Psoas muscle (tissue), 7 donors: ENCODE measurements at regions not wholly inside any gene's neighbourhood (a gene's known extent, or its start where the extent isn't known, plus 50 kb on each side); places are given as distances from the start of the nearest gene placed in this dataset.

ENCODE experiments used
- ATAC-seq, 4 donors: fragments of 200-7000 bp; cut with Tn5 transposase; one replicate each; pipeline ENCODE4 v1.9.1; 2020; ENCODE audit warnings: moderate library complexity in 3 of 4, mild to moderate bottlenecking in 2 of 4
- DNase-seq, 2 donors: peaks; one replicate each; pipeline ENCODE4 v3.0.0-alpha.2; 2020
- H3K27ac ChIP-seq: fragments of 200-600 bp; one replicate; pipeline ENCODE4 v1.8.0; 2022
- H3K27me3 ChIP-seq, 3 donors: fragments of 200-600 bp in 1 of 3; one replicate each; pipeline versions ENCODE4 v1.6.1 to v1.8.0; 2013 to 2022; ENCODE audit warnings: low read length in 2 of 3, mild to moderate bottlenecking in 2 of 3, moderate library complexity in 1 of 3; ENCODE audit not compliant: insufficient read depth in 3 of 3
- H3K36me3 ChIP-seq, 2 donors: fragments of 200-600 bp in 1 of 2; one replicate each; pipeline versions ENCODE4 v1.6.1 to v1.8.0; 2013 to 2022; ENCODE audit warnings: low read depth in 1 of 2, mild to moderate bottlenecking in 1 of 2, moderate library complexity in 1 of 2; ENCODE audit not compliant: insufficient read depth in 1 of 2
- H3K4me1 ChIP-seq: fragments of 200-600 bp; one replicate; pipeline ENCODE4 v1.8.0; 2022
- H3K4me3 ChIP-seq: fragments of 200-600 bp; one replicate; pipeline ENCODE4 v1.8.0; 2022; ENCODE audit warnings: mild to moderate bottlenecking
- H3K9me3 ChIP-seq: fragments of 200-600 bp; one replicate; pipeline ENCODE4 v1.8.0; 2022
- WGBS, 3 donors: extraction: QIAGEN DNeasy Blood & Tissue Kit; methylation state at CpG; one replicate each; pipeline versions ENCODE4 v1.1.6 to v1.1.7; 2013; 5-methylcytosine and 5-hydroxymethylcytosine counted together
- intact Hi-C, 2 donors: fragments of 100-400 bp; cut with DNase I; formaldehyde crosslinking; loops; one replicate each; pipeline versions ENCODE4 v1.11.0 to v1.14.2; 2022
- TF ChIP-seq, protein P1 (sequence below): fragments of 200-600 bp; IDR thresholded peaks from one replicate; pipeline ENCODE4 v1.8.0; 2022; ENCODE audit warnings: antibody characterized with exemption
- donor health status: healthy with polysubstance abuse.
- donor health status: DM: no; HTN: no; CAD: no; lungs with moderate emphysema.
- donor health status: Bipolar disorder and iron deficiency.
- donor health status: healthy.
- donor health status: DM: yes; HTN: yes; CAD: no.
- donor health status: DM: no; HTN: no; CAD: no.
- donor health status: DM: yes; HTN: yes; CAD: no.

DNA sequence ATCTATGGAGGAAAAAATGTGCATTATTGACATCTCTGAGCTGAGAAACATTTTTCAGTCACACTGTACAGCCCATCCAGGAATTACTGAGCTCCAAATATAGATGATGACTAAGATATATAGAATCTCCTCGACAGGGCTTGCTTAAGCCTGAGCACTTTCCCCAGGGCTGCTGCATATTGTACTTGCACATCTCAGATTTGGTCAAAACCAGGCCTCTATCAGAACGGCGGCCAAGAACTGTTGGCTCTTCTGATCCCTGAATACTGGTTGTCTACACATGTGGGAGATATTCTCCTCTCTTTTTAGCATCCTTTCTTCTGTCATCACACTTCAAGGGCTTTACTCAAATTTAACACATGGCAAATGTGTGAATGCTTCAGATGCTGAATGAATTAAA is 201.5 kb upstream of the SLC35G4 start:
- Histone ChIP-seq H3K27ac (no peak overlapping the region), H3K27me3 (no peaks in the 10 kb centered on the region), H3K9me3 (no peaks in the 10 kb centered on the region), H3K4me3 (no peak overlapping the region), H3K36me3 (no peaks in the 10 kb centered on the region), H3K4me1 (no peaks in the 10 kb centered on the region)
- intact Hi-C loops, result loop anchor here in 1 of 2 donors (10.0 kb wide), 1 partner anchor 233 kb away; no protein-coding TSS in a partner anchor
- WGBS, 3 donors, result 55 to 62% (median 60%) methylated on average over 3 of the region's 3 CpGs
- TF ChIP-seq, protein P1, sequence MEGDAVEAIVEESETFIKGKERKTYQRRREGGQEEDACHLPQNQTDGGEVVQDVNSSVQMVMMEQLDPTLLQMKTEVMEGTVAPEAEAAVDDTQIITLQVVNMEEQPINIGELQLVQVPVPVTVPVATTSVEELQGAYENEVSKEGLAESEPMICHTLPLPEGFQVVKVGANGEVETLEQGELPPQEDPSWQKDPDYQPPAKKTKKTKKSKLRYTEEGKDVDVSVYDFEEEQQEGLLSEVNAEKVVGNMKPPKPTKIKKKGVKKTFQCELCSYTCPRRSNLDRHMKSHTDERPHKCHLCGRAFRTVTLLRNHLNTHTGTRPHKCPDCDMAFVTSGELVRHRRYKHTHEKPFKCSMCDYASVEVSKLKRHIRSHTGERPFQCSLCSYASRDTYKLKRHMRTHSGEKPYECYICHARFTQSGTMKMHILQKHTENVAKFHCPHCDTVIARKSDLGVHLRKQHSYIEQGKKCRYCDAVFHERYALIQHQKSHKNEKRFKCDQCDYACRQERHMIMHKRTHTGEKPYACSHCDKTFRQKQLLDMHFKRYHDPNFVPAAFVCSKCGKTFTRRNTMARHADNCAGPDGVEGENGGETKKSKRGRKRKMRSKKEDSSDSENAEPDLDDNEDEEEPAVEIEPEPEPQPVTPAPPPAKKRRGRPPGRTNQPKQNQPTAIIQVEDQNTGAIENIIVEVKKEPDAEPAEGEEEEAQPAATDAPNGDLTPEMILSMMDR, result no peak
- ATAC-seq (peak in 1 of 4 donors; percentile 50), DNase-seq (no peak)

DNA sequence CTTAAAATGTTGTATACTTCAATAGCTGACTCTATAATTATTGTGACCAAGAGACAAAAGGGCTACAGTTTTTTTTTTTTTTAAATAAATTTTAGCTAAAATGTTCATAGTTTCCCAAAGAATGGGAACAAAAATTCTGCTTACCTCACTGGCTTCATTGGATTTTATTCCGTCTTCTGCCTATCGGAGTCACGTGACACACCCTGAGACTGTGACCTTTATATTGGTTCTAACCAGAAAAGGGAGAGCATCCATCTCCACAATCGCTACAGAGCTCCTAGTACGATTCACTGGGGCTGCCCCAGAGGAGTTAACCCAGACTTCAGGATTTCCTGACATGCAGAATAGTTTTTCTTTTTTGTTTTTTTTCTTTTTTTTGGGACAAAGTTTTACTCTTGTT is 203.6 kb upstream of the SLC35G4 start:
- intact Hi-C loops, result loop anchor here in 1 of 2 donors (10.0 kb wide), 1 partner anchor 231 kb away; no protein-coding TSS in a partner anchor
- Histone ChIP-seq H3K27ac (no peak overlapping the region), H3K4me3 (no peak overlapping the region), H3K36me3 (no peaks in the 10 kb centered on the region), H3K4me1 (no peaks in the 10 kb centered on the region), H3K27me3 (no peaks in the 10 kb centered on the region), H3K9me3 (no peaks in the 10 kb centered on the region)
- WGBS, 3 donors, result 71 to 83% (median 79%) methylated on average over 5 of the region's 5 CpGs
- no peak for ATAC-seq
- no peak for DNase-seq
- TF ChIP-seq, protein P1, result no peak

DNA sequence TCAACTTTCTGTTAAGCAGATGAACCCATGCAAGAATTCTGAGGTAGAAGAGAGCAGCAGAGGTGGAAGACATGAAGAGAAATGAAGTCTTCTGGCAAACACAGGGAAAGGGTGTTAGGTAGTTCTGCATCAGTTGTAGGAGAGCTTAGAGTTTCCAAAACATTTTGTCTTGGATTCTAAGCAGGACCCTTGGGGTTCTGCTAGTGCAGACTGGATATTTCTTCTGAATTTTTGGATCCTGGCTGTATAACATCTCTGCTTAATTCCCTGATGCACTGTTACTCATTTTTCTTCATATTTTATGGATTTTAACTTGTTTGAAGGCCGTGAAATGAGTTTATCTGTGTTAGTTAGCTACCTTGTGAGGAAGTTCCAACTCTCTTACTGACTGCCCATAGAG is 208.7 kb upstream of the SLC35G4 start:
- Histone ChIP-seq H3K27me3 (no peaks in the 10 kb centered on the region), H3K36me3 (no peaks in the 10 kb centered on the region), H3K9me3 (no peaks in the 10 kb centered on the region), H3K27ac (no peak overlapping the region), H3K4me1 (no peaks in the 10 kb centered on the region), H3K4me3 (no peak overlapping the region)
- DNase-seq (no peak), ATAC-seq (no peak)
- intact Hi-C loops, result loop anchor here in 1 of 2 donors (10.0 kb wide), 1 partner anchor 226 kb away; no protein-coding TSS in a partner anchor
- WGBS, 3 donors, result 68 to 79% (median 73%) methylated on average over 1 of the region's 1 CpG
- TF ChIP-seq, protein P1, result no peak

DNA sequence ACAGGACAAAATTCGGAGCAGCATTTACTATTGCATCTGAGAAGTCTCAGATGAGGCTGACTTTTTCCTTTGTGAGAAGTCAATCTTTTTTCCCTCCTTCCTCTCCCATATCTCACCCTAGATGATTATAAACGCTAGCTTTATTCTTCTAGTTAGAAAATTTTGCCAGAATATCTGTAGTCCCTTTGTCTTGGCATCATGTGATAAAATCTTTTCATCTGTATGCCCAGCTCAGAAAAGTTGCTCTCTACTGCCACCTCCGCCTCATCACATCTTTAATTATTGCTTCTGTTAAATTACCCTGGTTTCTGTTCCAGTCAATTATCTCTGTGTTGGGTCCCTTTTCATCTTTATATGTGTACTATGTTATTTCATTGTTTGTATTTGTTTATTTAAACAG is 210.8 kb upstream of the SLC35G4 start:
- Histone ChIP-seq H3K4me1 (no peaks in the 10 kb centered on the region), H3K9me3 (no peaks in the 10 kb centered on the region), H3K36me3 (no peaks in the 10 kb centered on the region), H3K4me3 (no peak overlapping the region), H3K27ac (no peak overlapping the region), H3K27me3 (no peaks in the 10 kb centered on the region)
- ATAC-seq (no peak), DNase-seq (no peak)
- TF ChIP-seq, protein P1, result no peak
- intact Hi-C loops, result no loop called here
- 71 to 74% (median 74%) methylated on average over 3 of the region's 3 CpGs for WGBS, 3 donors
